Right lobe of liver (tissue), 6 donors: ENCODE measurements at regions not wholly inside any gene's neighbourhood (a gene's known extent, or its start where the extent isn't known, plus 50 kb on each side); places are given as distances from the start of the nearest gene placed in this dataset.

Experiments used
- ATAC-seq, 4 donors: fragments of 200-7000 bp; cut with Tn5 transposase; one replicate each; pipeline ENCODE4 v1.9.1; 2020; ENCODE audit warnings: mild to moderate bottlenecking in 4 of 4, moderate library complexity in 4 of 4
- DNase-seq, 3 donors: peaks; one replicate each; pipeline ENCODE4 v3.0.0-alpha.2; 2020
- H3K27ac ChIP-seq, 3 donors: fragments of 200-600 bp; one replicate each; pipeline ENCODE4 v1.8.0; 2022
- H3K27me3 ChIP-seq, 2 donors: fragments of 200-600 bp; one replicate each; pipeline ENCODE4 v1.8.0; 2022
- H3K36me3 ChIP-seq, 4 donors: fragments of 200-600 bp; sonication (generic) in 1 of 4; one replicate each; pipeline versions ENCODE4 v1.5.1 to v1.8.0; 2017 to 2022; ENCODE audit warnings: control low read depth in 1 of 4
- H3K4me1 ChIP-seq, 4 donors: fragments of 200-600 bp; sonication (generic) in 1 of 4; one replicate each; pipeline versions ENCODE4 v1.5.1 to v1.8.0; 2017 to 2022; ENCODE audit warnings: control low read depth in 1 of 4
- H3K4me3 ChIP-seq, 3 donors: fragments of 200-600 bp; one replicate each; pipeline ENCODE4 v1.8.0; 2022
- H3K9me3 ChIP-seq, 4 donors: fragments of 200-600 bp; sonication (generic) in 1 of 4; one replicate each; pipeline versions ENCODE4 v1.5.1 to v1.8.0; 2017 to 2022; ENCODE audit warnings: control low read depth in 1 of 4
- CTCF ChIP-seq, 4 donors: fragments of 200-600 bp in 3 of 4; fragments of 450-650 bp in 1 of 4; IDR thresholded peaks; one replicate each; pipeline versions ENCODE4 v1.5.1 to v1.8.0; 2016 to 2022; ENCODE audit warnings: antibody characterized with exemption in 4 of 4, mild to moderate bottlenecking in 2 of 4
- POLR2A ChIP-seq: fragments of 450-650 bp; IDR thresholded peaks from one replicate; pipeline ENCODE4 v1.6.1; 2017; ENCODE audit warnings: antibody characterized with exemption, mild to moderate bottlenecking
- WGBS: methylation state at CpG from one replicate; pipeline ENCODE4 v1.1.6; 2018; ENCODE audit warnings: low coverage, low lambda C conversion rate; ENCODE audit not compliant: insufficient coverage; ENCODE audit errors: missing lambda C conversion rate; 5-methylcytosine and 5-hydroxymethylcytosine counted together
- intact Hi-C, 2 donors: fragments of 100-400 bp; cut with DNase I; formaldehyde crosslinking; loops; one replicate each; pipeline versions ENCODE4 v1.11.2 to v1.14.1; 2022
- donor health status: DM: no; HTN: yes; CAD: no.
- donor health status: DM: no; HTN: no; CAD: no.
- donor health status: DM: no; HTN: no; CAD: no.
- donor health status: DM: no; HTN: yes; CAD: no.
- donor health status: DM: no; HTN: yes; CAD: no.

GRCh38 chr15:93144463-93145236 lies 55.6 kb upstream of the RGMA start:
- Histone ChIP-seq H3K27me3 (no peaks in the 10 kb centered on the region), H3K36me3 (no peaks in the 10 kb centered on the region), H3K4me1 (no peaks in the 10 kb centered on the region), H3K9me3 (no peaks in the 10 kb centered on the region), H3K4me3 (no peak overlapping the region), H3K27ac (no peak overlapping the region)
- DNase-seq (no peak), ATAC-seq (no peak)
- intact Hi-C loops, result no loop called here
- no peak for TF ChIP-seq CTCF (IDR thresholded peaks at IDR 0.05)
- no peak for TF ChIP-seq POLR2A
- 52% methylated on average over 8 of the region's 10 CpGs for WGBS

- 70% methylated on average over 9 of the region's 13 CpGs for WGBS
- no peak for DNase-seq
- no peaks in the 10 kb centered on the region for H3K9me3 ChIP-seq
- no peak overlapping the region for H3K27ac ChIP-seq
- ATAC-seq, result no peak
- no peak overlapping the region for H3K4me3 ChIP-seq
- H3K27me3 ChIP-seq, result no peaks in the 10 kb centered on the region
- TF ChIP-seq POLR2A (no peak), CTCF (IDR thresholded peaks at IDR 0.05) (no peak)
- intact Hi-C loops, result no loop called here
- no peaks in the 10 kb centered on the region for H3K4me1 ChIP-seq
- H3K36me3 ChIP-seq, result no peaks in the 10 kb centered on the region
Observed at GRCh38 chr15:93143186-93143585, 54.2 kb upstream of the RGMA start.

- Histone ChIP-seq H3K4me3 (no peak overlapping the region), H3K9me3 (no peaks in the 10 kb centered on the region), H3K27me3 (no peaks in the 10 kb centered on the region), H3K4me1 (no peaks in the 10 kb centered on the region), H3K36me3 (no peaks in the 10 kb centered on the region), H3K27ac (no peak overlapping the region)
- ATAC-seq, result no peak
- TF ChIP-seq POLR2A (no peak), CTCF (IDR thresholded peaks at IDR 0.05) (no peak)
- no peak for DNase-seq
- WGBS, result 46% methylated on average over 8 of the region's 8 CpGs
- intact Hi-C loops, result no loop called here
Observed at GRCh38 chr15:93141371-93141794, 52.4 kb upstream of the RGMA start.

- H3K36me3 ChIP-seq, result no peaks in the 10 kb centered on the region
- no peak for DNase-seq
- 76% methylated on average over 4 of the region's 8 CpGs for WGBS
- H3K4me3 ChIP-seq, result no peak overlapping the region
- intact Hi-C loops, result no loop called here
- no peaks in the 10 kb centered on the region for H3K4me1 ChIP-seq
- no peak for ATAC-seq
- H3K27ac ChIP-seq, result no peak overlapping the region
- TF ChIP-seq POLR2A, result no peak
- TF ChIP-seq CTCF (IDR thresholded peaks at IDR 0.05), result no peak
- no peaks in the 10 kb centered on the region for H3K27me3 ChIP-seq
- no peaks in the 10 kb centered on the region for H3K9me3 ChIP-seq
Observed at GRCh38 chr15:93139436-93139835, 50.4 kb upstream of the RGMA start.
